HEK293 (cell line): ENCODE measurements at regions not wholly inside any gene's neighbourhood (a gene's known extent, or its start where the extent isn't known, plus 50 kb on each side); places are given as distances from the start of the nearest gene placed in this dataset.

Source experiments
- CTCF ChIA-PET: fragments of 350-600 bp; formaldehyde crosslinking; extraction: SDS; loops from one replicate; lab custom pipeline; 2021; ENCODE audit warnings: antibody characterized with exemption; lab: Yijun Ruan, JAX
- POLR2A ChIA-PET: fragments of 300-600 bp; formaldehyde crosslinking; extraction: SDS; loops from one replicate; lab custom pipeline; 2020; ENCODE audit warnings: antibody characterized with exemption, inconsistent platforms; lab: Yijun Ruan, JAX
- H3K27ac ChIP-seq: fragments of 200-500 bp; sonication (Bioruptor generic); 2 replicates; pipeline ENCODE4 v1.5.1; 2014; ENCODE audit warnings: low read depth, low read length, control low read depth, inconsistent platforms; ENCODE audit errors: extremely low read depth
- H3K36me3 ChIP-seq, 2 experiments: fragments of 200-500 bp in 1 of 2; sonication (Bioruptor generic) in 1 of 2; 1 replicate in 1 of 2; 2 replicates in 1 of 2; pipeline ENCODE4 v1.5.1; 2014 to 2017; ENCODE audit warnings: inconsistent platforms in 2 of 2, low read length in 2 of 2; ENCODE audit not compliant: control insufficient read depth in 2 of 2, insufficient read depth in 1 of 2
- H3K4me1 ChIP-seq: fragments of 200-500 bp; sonication (Bioruptor generic); 2 replicates; pipeline ENCODE4 v1.5.1; 2014; ENCODE audit warnings: mild to moderate bottlenecking, low read length, inconsistent platforms; ENCODE audit not compliant: control insufficient read depth, insufficient read depth
- H3K4me3 ChIP-seq: 2 replicates; pipeline ENCODE4 v1.5.1; 2011; ENCODE audit warnings: low read depth, mild to moderate bottlenecking, control low read depth, low read length, moderate library complexity
- H3K9me3 ChIP-seq: fragments of 200-500 bp; sonication (Bioruptor generic); 2 replicates; pipeline ENCODE4 v1.5.1; 2014; ENCODE audit warnings: low read depth, low read length, inconsistent platforms; ENCODE audit not compliant: control insufficient read depth, insufficient read depth
- SETDB1 ChIP-seq: IDR thresholded peaks from one replicate; pipeline ENCODE4 v1.6.1; 2017; ENCODE audit warnings: mild to moderate bottlenecking, low read length, moderate library complexity, mixed read lengths; ENCODE audit not compliant: insufficient read length
- ZBTB20 ChIP-seq: fragments of 450-650 bp; formaldehyde crosslinking; IDR thresholded peaks from 2 replicates; pipeline ENCODE4 v1.5.1; 2016; ENCODE audit warnings: missing biosample characterization, missing genetic modification characterization
- ZFP69B ChIP-seq: fragments of 450-650 bp; formaldehyde crosslinking; IDR thresholded peaks from 2 replicates; pipeline ENCODE4 v1.5.1; 2016; ENCODE audit warnings: missing biosample characterization, missing genetic modification characterization
- ZNF248 ChIP-seq: fragments of 450-650 bp; formaldehyde crosslinking; IDR thresholded peaks from 2 replicates; pipeline ENCODE4 v1.5.1; 2017; ENCODE audit warnings: missing biosample characterization, missing genetic modification characterization
- ZNF266 ChIP-seq: fragments of 450-650 bp; formaldehyde crosslinking; IDR thresholded peaks from 2 replicates; pipeline ENCODE4 v1.5.1; 2016; ENCODE audit warnings: missing biosample characterization, missing genetic modification characterization, low read depth
- ZNF433 ChIP-seq: fragments of 450-650 bp; formaldehyde crosslinking; IDR thresholded peaks from 2 replicates; pipeline ENCODE4 v1.5.1; 2016; ENCODE audit warnings: missing biosample characterization, missing genetic modification characterization, low read depth
- ZNF488 ChIP-seq: fragments of 450-650 bp; formaldehyde crosslinking; IDR thresholded peaks from 2 replicates; pipeline ENCODE4 v1.5.1; 2016; ENCODE audit warnings: missing biosample characterization, missing genetic modification characterization
- ZNF791 ChIP-seq: fragments of 450-650 bp; formaldehyde crosslinking; IDR thresholded peaks from 2 replicates; pipeline ENCODE4 v1.5.1; 2016; ENCODE audit warnings: missing biosample characterization, missing genetic modification characterization
- TF ChIP-seq, protein P1 (sequence below): fragments of 450-650 bp; formaldehyde crosslinking; conservative IDR thresholded peaks from 2 replicates; pipeline ENCODE4 v1.5.1; 2016; ENCODE audit warnings: low read depth, missing biosample characterization, missing genetic modification characterization
- TF ChIP-seq, protein P2 (sequence below): fragments of 450-650 bp; formaldehyde crosslinking; IDR thresholded peaks from 2 replicates; pipeline ENCODE4 v1.5.1; 2016; ENCODE audit warnings: missing biosample characterization, missing genetic modification characterization, low read depth
- TF ChIP-seq, protein P3 (sequence below): fragments of 450-650 bp; IDR thresholded peaks from 2 replicates; pipeline ENCODE4 v1.5.1; 2018; ENCODE audit warnings: missing biosample characterization, missing genetic modification characterization
- TF ChIP-seq, protein P4 (sequence below): fragments of 450-650 bp; formaldehyde crosslinking; IDR thresholded peaks from 2 replicates; pipeline ENCODE4; 2016; ENCODE audit warnings: missing biosample characterization, missing genetic modification characterization

DNA sequence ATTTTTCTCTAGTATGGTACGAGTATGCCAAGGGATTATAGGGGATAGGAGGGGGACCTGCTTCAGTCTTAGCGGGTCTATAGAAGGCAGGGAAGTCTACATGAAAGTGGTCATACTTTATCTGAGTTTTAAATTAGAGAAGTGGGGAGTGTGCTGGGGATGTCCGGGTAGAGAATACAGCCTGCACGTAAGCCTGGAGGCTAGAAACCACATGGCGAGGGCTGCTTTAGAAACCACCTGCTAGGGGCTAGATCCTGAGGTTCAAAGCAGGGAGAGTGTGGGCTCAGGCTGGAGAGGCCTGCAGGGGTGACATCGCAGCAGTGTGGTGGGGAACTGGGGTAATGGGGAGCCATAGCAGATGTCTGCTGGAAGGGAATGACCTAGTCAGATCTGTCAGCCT, 85.2 kb downstream of the VEGFA start (continued):
- TF ChIP-seq, protein P1, sequence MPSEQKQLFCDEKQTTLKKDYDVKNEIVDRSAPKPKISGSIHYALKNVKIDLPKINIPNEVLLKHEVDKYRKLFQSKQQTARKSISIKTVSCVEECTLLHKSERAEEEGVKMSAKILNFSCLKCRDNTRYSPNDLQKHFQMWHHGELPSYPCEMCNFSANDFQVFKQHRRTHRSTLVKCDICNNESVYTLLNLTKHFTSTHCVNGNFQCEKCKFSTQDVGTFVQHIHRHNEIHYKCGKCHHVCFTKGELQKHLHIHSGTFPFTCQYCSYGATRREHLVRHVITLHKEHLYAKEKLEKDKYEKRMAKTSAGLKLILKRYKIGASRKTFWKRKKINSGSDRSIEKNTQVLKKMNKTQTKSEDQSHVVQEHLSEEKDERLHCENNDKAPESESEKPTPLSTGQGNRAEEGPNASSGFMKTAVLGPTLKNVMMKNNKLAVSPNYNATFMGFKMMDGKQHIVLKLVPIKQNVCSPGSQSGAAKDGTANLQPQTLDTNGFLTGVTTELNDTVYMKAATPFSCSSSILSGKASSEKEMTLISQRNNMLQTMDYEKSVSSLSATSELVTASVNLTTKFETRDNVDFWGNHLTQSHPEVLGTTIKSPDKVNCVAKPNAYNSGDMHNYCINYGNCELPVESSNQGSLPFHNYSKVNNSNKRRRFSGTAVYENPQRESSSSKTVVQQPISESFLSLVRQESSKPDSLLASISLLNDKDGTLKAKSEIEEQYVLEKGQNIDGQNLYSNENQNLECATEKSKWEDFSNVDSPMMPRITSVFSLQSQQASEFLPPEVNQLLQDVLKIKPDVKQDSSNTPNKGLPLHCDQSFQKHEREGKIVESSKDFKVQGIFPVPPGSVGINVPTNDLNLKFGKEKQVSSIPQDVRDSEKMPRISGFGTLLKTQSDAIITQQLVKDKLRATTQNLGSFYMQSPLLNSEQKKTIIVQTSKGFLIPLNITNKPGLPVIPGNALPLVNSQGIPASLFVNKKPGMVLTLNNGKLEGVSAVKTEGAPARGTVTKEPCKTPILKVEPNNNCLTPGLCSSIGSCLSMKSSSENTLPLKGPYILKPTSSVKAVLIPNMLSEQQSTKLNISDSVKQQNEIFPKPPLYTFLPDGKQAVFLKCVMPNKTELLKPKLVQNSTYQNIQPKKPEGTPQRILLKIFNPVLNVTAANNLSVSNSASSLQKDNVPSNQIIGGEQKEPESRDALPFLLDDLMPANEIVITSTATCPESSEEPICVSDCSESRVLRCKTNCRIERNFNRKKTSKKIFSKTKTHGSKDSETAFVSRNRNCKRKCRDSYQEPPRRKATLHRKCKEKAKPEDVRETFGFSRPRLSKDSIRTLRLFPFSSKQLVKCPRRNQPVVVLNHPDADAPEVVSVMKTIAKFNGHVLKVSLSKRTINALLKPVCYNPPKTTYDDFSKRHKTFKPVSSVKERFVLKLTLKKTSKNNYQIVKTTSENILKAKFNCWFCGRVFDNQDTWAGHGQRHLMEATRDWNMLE = no peak
- no peak for TF ChIP-seq ZNF248
- TF ChIP-seq, all 188 proteins: peak for 1

- CTCF ChIA-PET = interaction anchor here (1.2 kb wide), 1 partner anchor 83 kb away, joined by 3 read pairs; the partner anchor contains the start of gene VEGFA
Observed at GRCh38 chr6:43853066-43853650, 83.1 kb downstream of the VEGFA start.

DNA sequence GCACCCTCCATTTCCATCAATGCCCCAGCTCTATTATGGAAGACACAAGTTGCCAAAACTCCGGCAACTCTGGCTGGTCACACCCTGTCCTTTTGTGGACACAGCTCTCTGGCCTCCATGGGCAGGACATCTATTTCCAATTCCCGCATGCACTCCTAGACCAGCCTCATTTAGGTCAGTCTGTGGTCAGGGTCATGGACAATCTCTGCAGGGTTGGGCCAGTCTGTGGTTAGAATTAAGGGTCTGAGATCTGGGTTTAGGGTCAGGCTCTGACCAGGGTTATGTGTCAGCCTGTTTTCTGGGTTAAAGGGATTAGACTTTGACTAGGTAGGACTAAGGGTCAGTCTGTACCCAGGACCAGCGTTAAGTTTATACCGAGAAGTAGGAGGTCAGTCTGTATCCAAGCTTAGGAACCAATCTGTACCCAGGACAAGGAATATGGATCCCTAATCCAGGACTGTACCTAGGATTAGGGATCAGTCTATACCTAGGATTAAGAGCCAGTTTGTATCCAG, 82.4 kb downstream of the VEGFA start:
- ChIA-PET POLR2A (no interaction called here), CTCF (interaction anchor here (1.2 kb wide), 1 partner anchor 82 kb away, joined by 3 read pairs; the partner anchor contains the start of gene VEGFA)
- no peaks in the 10 kb centered on the region for H3K9me3 ChIP-seq
- H3K4me1 ChIP-seq = no peaks in the 10 kb centered on the region; the same call in 1 of the 2 replicates
- no peak overlapping the region for H3K4me3 ChIP-seq
- H3K27ac ChIP-seq = no peak overlapping the region
- H3K36me3 ChIP-seq = no peaks in the 10 kb centered on the region
- no peak for TF ChIP-seq ZNF433
- TF ChIP-seq, protein P2, sequence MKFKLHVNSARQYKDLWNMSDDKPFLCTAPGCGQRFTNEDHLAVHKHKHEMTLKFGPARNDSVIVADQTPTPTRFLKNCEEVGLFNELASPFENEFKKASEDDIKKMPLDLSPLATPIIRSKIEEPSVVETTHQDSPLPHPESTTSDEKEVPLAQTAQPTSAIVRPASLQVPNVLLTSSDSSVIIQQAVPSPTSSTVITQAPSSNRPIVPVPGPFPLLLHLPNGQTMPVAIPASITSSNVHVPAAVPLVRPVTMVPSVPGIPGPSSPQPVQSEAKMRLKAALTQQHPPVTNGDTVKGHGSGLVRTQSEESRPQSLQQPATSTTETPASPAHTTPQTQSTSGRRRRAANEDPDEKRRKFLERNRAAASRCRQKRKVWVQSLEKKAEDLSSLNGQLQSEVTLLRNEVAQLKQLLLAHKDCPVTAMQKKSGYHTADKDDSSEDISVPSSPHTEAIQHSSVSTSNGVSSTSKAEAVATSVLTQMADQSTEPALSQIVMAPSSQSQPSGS (tag by site-specific recombination) = no peak
- no peak for TF ChIP-seq ZNF791 (tag by site-specific recombination)
- no peak for TF ChIP-seq ZFP69B (tag by site-specific recombination)
- TF ChIP-seq ZNF266 = no peak
- TF ChIP-seq ZNF488 (tag by site-specific recombination) = no peak
- TF ChIP-seq, protein P3, sequence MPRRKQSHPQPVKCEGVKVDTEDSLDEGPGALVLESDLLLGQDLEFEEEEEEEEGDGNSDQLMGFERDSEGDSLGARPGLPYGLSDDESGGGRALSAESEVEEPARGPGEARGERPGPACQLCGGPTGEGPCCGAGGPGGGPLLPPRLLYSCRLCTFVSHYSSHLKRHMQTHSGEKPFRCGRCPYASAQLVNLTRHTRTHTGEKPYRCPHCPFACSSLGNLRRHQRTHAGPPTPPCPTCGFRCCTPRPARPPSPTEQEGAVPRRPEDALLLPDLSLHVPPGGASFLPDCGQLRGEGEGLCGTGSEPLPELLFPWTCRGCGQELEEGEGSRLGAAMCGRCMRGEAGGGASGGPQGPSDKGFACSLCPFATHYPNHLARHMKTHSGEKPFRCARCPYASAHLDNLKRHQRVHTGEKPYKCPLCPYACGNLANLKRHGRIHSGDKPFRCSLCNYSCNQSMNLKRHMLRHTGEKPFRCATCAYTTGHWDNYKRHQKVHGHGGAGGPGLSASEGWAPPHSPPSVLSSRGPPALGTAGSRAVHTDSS (tag by site-specific recombination) = no peak
- TF ChIP-seq, protein P4, sequence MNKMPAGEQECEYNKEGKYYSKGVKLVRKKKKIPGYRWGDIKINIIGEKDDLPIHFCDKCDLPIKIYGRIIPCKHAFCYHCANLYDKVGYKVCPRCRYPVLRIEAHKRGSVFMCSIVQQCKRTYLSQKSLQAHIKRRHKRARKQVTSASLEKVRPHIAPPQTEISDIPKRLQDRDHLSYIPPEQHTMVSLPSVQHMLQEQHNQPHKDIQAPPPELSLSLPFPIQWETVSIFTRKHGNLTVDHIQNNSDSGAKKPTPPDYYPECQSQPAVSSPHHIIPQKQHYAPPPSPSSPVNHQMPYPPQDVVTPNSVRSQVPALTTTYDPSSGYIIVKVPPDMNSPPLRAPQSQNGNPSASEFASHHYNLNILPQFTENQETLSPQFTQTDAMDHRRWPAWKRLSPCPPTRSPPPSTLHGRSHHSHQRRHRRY = no peak

More at GRCh38 chr6:43853066-43853650, 83.1 kb downstream of the VEGFA start:
- Histone ChIP-seq H3K36me3 (no peaks in the 10 kb centered on the region), H3K4me1 (no peaks in the 10 kb centered on the region; the same call in 1 of the 2 replicates), H3K27ac (no peak overlapping the region), H3K4me3 (no peak overlapping the region), H3K9me3 (no peaks in the 10 kb centered on the region)
- POLR2A ChIA-PET = no interaction called here
- TF ChIP-seq ZBTB20 (tag by site-specific recombination) (peak; percentile 74; the same call in 1 of the 2 replicates), SETDB1 (no peak)
